ENCODE measurements at regions not wholly inside any gene's neighbourhood (a gene's known extent, or its start where the extent isn't known, plus 50 kb on each side); places are given as distances from the start of the nearest gene placed in this dataset.

DNA sequence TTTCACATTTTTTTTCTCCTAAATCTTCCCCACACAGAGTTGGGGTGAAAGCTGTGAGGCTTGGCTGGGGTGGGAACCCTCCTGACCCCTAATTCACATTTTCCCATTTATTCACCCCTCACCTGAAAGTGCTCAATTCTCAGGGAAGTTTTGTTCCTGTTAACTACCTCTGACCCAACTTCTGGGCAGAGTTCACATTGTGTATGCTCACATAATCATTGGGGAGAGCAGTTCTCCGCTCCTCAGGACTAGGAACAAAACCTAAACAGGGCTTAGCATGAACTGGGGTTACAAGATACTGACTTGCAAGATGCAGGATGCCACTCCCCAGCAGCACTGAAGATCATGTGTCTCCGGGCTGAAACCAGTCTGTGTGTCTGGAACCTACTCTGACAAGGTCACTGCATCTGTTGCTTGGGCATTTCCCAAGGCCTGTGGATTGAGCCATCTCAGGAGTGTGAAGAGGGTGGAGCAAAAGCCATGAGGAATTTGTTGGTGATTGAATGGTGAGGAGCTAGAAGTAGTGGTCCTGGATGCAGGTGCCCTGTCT is 258.1 kb upstream of the IGFBP3 start:
- TF ChIP-seq EZH2 (IDR thresholded peaks at IDR 0.05; ENCODE audit: borderline replicate concordance, insufficient read depth, low read depth, low read length, poor library complexity, severe bottlenecking): no peak
- TF ChIP-seq, protein P1, sequence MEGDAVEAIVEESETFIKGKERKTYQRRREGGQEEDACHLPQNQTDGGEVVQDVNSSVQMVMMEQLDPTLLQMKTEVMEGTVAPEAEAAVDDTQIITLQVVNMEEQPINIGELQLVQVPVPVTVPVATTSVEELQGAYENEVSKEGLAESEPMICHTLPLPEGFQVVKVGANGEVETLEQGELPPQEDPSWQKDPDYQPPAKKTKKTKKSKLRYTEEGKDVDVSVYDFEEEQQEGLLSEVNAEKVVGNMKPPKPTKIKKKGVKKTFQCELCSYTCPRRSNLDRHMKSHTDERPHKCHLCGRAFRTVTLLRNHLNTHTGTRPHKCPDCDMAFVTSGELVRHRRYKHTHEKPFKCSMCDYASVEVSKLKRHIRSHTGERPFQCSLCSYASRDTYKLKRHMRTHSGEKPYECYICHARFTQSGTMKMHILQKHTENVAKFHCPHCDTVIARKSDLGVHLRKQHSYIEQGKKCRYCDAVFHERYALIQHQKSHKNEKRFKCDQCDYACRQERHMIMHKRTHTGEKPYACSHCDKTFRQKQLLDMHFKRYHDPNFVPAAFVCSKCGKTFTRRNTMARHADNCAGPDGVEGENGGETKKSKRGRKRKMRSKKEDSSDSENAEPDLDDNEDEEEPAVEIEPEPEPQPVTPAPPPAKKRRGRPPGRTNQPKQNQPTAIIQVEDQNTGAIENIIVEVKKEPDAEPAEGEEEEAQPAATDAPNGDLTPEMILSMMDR (IDR thresholded peaks at IDR 0.05): no peak
